ENCODE measurements at regions not wholly inside any gene's neighbourhood (a gene's known extent, or its start where the extent isn't known, plus 50 kb on each side); places are given as distances from the start of the nearest gene placed in this dataset.

GRCh38 chr5:2184026-2184366 lies 301.3 kb upstream of the IRX4 start:
- CTCF ChIA-PET, result no interaction called here
- no peak for DNase-seq (ENCODE audit: extremely low spot score)
- POLR2A ChIA-PET, result no interaction called here
- no peak for TF ChIP-seq CTCF (IDR thresholded peaks at IDR 0.05; ENCODE audit: control extremely low read depth, extremely low read depth, low read depth, missing control alignments)

GRCh38 chr5:2183154-2184025 lies 300.7 kb upstream of the IRX4 start:
- ChIA-PET POLR2A (no interaction called here), CTCF (no interaction called here)
- no peak for DNase-seq (ENCODE audit: extremely low spot score)
- no peak for TF ChIP-seq CTCF (IDR thresholded peaks at IDR 0.05; ENCODE audit: control extremely low read depth, extremely low read depth, low read depth, missing control alignments)

GRCh38 chr5:2182020-2182419 lies 299.3 kb upstream of the IRX4 start:
- POLR2A ChIA-PET, result no interaction called here
- CTCF ChIA-PET, result no interaction called here
- DNase-seq (ENCODE audit: extremely low spot score), result no peak
- TF ChIP-seq CTCF (IDR thresholded peaks at IDR 0.05; ENCODE audit: control extremely low read depth, extremely low read depth, low read depth, missing control alignments), result no peak

- no peak for TF ChIP-seq CTCF (IDR thresholded peaks at IDR 0.05; ENCODE audit: control extremely low read depth, extremely low read depth, low read depth, missing control alignments)
- no peak for DNase-seq (ENCODE audit: extremely low spot score)
- ChIA-PET CTCF (no interaction called here), POLR2A (no interaction called here)
Measured at GRCh38 chr5:2181557-2181956, 298.8 kb upstream of the IRX4 start.

GRCh38 chr5:2181149-2181548 lies 298.4 kb upstream of the IRX4 start:
- CTCF ChIA-PET, result no interaction called here
- TF ChIP-seq CTCF (IDR thresholded peaks at IDR 0.05; ENCODE audit: control extremely low read depth, extremely low read depth, low read depth, missing control alignments), result no peak
- DNase-seq (ENCODE audit: extremely low spot score), result no peak
- POLR2A ChIA-PET, result no interaction called here

- ChIA-PET CTCF (no interaction called here), POLR2A (no interaction called here)
- DNase-seq (ENCODE audit: extremely low spot score), result no peak
Measured at GRCh38 chr5:2180456-2180855, 297.7 kb upstream of the IRX4 start.

More at GRCh38 chr5:2180456-2180855, 297.7 kb upstream of the IRX4 start:
- TF ChIP-seq CTCF (IDR thresholded peaks at IDR 0.05; ENCODE audit: control extremely low read depth, extremely low read depth, low read depth, missing control alignments), result no peak
